Neural progenitor cell (in vitro differentiated cells): ENCODE measurements at regions not wholly inside any gene's neighbourhood (a gene's known extent, or its start where the extent isn't known, plus 50 kb on each side); places are given as distances from the start of the nearest gene placed in this dataset.

Experiments used
- DNase-seq: peaks from one replicate; pipeline ENCODE4 v3.0.0-alpha.2; 2016; ENCODE audit warnings: low spot score
- H2AFZ ChIP-seq: fragments of 200-600 bp; sonication (generic); replicated peaks from 2 replicates; pipeline ENCODE4 v1.6.1; 2016; ENCODE audit warnings: antibody characterized with exemption
- H3F3A ChIP-seq: fragments of 200-600 bp; sonication (generic); 2 replicates; pipeline ENCODE4 v1.6.1; 2016; ENCODE audit warnings: antibody characterized with exemption, low read depth
- H3K27ac ChIP-seq: fragments of 200-600 bp; sonication (generic); 2 replicates; pipeline ENCODE4 v1.5.1; 2016; ENCODE audit warnings: mild to moderate bottlenecking
- H3K27me3 ChIP-seq: fragments of 200-600 bp; sonication (generic); 2 replicates; pipeline ENCODE4 v1.6.1; 2016; ENCODE audit warnings: mild to moderate bottlenecking, moderate library complexity
- H3K36me3 ChIP-seq: fragments of 200-600 bp; sonication (generic); 2 replicates; pipeline ENCODE4 v1.5.1; 2016
- H3K4me1 ChIP-seq: fragments of 200-600 bp; sonication (generic); 2 replicates; pipeline ENCODE4 v1.6.1; 2016; ENCODE audit warnings: mixed run types
- H3K4me2 ChIP-seq: fragments of 200-600 bp; sonication (generic); 2 replicates; pipeline ENCODE4 v1.6.1; 2016
- H3K4me3 ChIP-seq: fragments of 200-600 bp; sonication (generic); 2 replicates; pipeline ENCODE4 v1.5.1; 2016
- H3K79me2 ChIP-seq: fragments of 200-600 bp; sonication (generic); 2 replicates; pipeline ENCODE4 v1.6.1; 2016; ENCODE audit warnings: low read depth
- H3K9ac ChIP-seq: fragments of 200-600 bp; sonication (generic); 2 replicates; pipeline ENCODE4 v1.6.1; 2016
- H3K9me3 ChIP-seq: fragments of 200-600 bp; sonication (generic); 2 replicates; pipeline ENCODE4 v1.5.1; 2016; ENCODE audit warnings: low read depth
- H4K20me1 ChIP-seq: fragments of 200-600 bp; sonication (generic); 2 replicates; pipeline ENCODE4 v1.6.1; 2016; ENCODE audit warnings: low read depth
- H3K27ac Mint-ChIP-seq: 3 replicates; pipeline ENCODE4 v1.8.0; 2021; ENCODE audit warnings: mixed read lengths
- H3K27me3 Mint-ChIP-seq: 2 replicates; pipeline ENCODE4 v1.8.0; 2022; ENCODE audit warnings: low read depth, mild to moderate bottlenecking, inconsistent platforms, moderate library complexity, mixed read lengths; ENCODE audit not compliant: insufficient read depth
- H3K36me3 Mint-ChIP-seq: 3 replicates; pipeline ENCODE4 v1.8.0; 2021; ENCODE audit warnings: mixed read lengths
- H3K4me1 Mint-ChIP-seq: 3 replicates; pipeline ENCODE4 v1.8.0; 2021; ENCODE audit warnings: mixed read lengths
- H3K4me3 Mint-ChIP-seq: 3 replicates; pipeline ENCODE4 v1.8.0; 2021; ENCODE audit warnings: mild to moderate bottlenecking, moderate library complexity, mixed read lengths
- H3K9me3 Mint-ChIP-seq: 3 replicates; pipeline ENCODE4 v1.8.0; 2020; ENCODE audit warnings: mixed read lengths
- EZH2 ChIP-seq: fragments of 200-600 bp; sonication (generic); IDR thresholded peaks from 2 replicates; pipeline ENCODE4 v1.6.1; 2017; ENCODE audit warnings: antibody characterized with exemption, mild to moderate bottlenecking, moderate library complexity
- EZH2phosphoT487 ChIP-seq: fragments of 200-600 bp; sonication (generic); IDR thresholded peaks from 2 replicates; pipeline ENCODE4 v1.6.1; 2017; ENCODE audit warnings: antibody characterized with exemption
- TF ChIP-seq, protein P1 (sequence below): fragments of 200-600 bp; sonication (generic); IDR thresholded peaks from 2 replicates; pipeline ENCODE4 v1.5.1; 2017; ENCODE audit warnings: antibody characterized with exemption, mild to moderate bottlenecking

DNA sequence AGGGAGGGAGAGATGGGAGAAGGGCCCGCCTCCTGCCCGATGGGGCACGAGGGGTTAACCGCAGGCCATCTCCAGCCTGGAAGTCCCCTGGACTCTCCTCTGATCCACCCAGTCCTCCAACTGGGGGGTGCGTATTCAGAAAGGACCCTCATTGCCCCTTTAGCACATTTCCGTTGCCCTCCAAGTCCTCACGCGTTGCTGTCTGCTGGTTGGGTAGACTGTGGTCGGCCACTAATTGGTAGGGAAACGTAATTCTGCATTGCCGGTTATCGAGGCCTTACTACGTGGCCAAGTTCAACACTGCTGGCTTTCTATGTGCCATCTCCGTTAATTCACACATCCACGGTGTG is 103.4 kb downstream of the FOXL1 start:
- Histone ChIP-seq H3K27me3 (no peaks in the 10 kb centered on the region), H3K4me3 (no peak overlapping the region), H4K20me1 (no peaks in the 10 kb centered on the region), H3K36me3 (no peaks in the 10 kb centered on the region), H3K9me3 (no peaks in the 10 kb centered on the region), H3K79me2 (no peaks in the 10 kb centered on the region), H3K4me2 (no peak overlapping the region), H3K4me1 (no peaks in the 10 kb centered on the region), H3F3A (no peaks in the 10 kb centered on the region), H2AFZ (no peak overlapping the region), H3K9ac (no peak overlapping the region), H3K27ac (no peak overlapping the region)
- Mint-ChIP-seq H3K27me3 (peaks cover 8% of the 10 kb centered on the region), H3K4me3 (no peak overlapping the region), H3K36me3 (no peaks in the 10 kb centered on the region), H3K4me1 (no peaks in the 10 kb centered on the region), H3K9me3 (peaks cover 8% of the 10 kb centered on the region), H3K27ac (no peak overlapping the region)
- TF ChIP-seq EZH2phosphoT487: no peak
- no peak for TF ChIP-seq EZH2
- TF ChIP-seq, protein P1, sequence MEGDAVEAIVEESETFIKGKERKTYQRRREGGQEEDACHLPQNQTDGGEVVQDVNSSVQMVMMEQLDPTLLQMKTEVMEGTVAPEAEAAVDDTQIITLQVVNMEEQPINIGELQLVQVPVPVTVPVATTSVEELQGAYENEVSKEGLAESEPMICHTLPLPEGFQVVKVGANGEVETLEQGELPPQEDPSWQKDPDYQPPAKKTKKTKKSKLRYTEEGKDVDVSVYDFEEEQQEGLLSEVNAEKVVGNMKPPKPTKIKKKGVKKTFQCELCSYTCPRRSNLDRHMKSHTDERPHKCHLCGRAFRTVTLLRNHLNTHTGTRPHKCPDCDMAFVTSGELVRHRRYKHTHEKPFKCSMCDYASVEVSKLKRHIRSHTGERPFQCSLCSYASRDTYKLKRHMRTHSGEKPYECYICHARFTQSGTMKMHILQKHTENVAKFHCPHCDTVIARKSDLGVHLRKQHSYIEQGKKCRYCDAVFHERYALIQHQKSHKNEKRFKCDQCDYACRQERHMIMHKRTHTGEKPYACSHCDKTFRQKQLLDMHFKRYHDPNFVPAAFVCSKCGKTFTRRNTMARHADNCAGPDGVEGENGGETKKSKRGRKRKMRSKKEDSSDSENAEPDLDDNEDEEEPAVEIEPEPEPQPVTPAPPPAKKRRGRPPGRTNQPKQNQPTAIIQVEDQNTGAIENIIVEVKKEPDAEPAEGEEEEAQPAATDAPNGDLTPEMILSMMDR: no peak
- DNase-seq: no peak

DNA sequence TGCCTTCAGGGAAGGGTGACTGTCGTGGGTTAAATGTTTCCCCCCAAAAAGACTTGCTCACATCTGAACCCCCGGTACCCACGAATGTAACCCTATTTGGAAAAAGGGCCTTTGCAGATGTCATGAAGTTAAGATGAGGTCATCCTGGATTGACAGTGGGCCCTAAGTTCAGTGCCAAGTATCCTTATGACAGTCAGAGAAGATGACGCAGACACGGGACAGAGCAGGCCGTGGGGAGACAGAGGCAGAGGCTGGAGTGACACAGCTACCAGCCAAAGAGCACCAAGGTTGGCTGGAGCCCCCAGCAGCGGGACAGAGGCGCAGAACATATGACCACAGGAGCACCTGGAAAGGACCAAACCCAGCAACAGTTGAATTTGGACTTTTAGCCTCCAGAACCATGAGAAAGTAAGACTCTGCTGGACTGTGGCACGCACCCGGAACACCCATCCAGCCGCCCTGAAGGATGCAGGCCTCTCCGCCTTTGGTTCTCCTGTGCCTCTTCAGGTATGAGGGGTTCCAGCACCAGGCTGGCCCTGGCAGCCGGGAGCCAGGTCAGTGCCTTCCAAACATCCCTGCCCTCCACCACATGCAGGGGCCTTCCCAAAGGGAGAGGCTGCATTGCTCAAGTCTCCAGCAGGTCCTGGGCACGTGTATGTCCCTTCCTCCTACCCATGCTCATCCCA is 104.0 kb downstream of the FOXL1 start:
- no peaks in the 10 kb centered on the region for H3K36me3 ChIP-seq
- Mint-ChIP-seq H3K36me3 (no peaks in the 10 kb centered on the region), H3K27me3 (peaks cover 8% of the 10 kb centered on the region), H3K27ac (no peak overlapping the region), H3K4me1 (no peaks in the 10 kb centered on the region), H3K4me3 (no peak overlapping the region), H3K9me3 (peaks cover 8% of the 10 kb centered on the region)
- no peak for DNase-seq
- H3K27ac ChIP-seq: no peak overlapping the region
- no peaks in the 10 kb centered on the region for H3F3A ChIP-seq
- no peaks in the 10 kb centered on the region for H3K9me3 ChIP-seq
- no peak overlapping the region for H3K4me2 ChIP-seq
- no peaks in the 10 kb centered on the region for H3K79me2 ChIP-seq
- TF ChIP-seq EZH2phosphoT487 (no peak), EZH2 (no peak)
- TF ChIP-seq, protein P1: no peak
- H3K9ac ChIP-seq: no peak overlapping the region
- no peak overlapping the region for H2AFZ ChIP-seq
- H3K4me1 ChIP-seq: no peaks in the 10 kb centered on the region
- no peak overlapping the region for H3K4me3 ChIP-seq
- H3K27me3 ChIP-seq: no peaks in the 10 kb centered on the region
- no peaks in the 10 kb centered on the region for H4K20me1 ChIP-seq

DNA sequence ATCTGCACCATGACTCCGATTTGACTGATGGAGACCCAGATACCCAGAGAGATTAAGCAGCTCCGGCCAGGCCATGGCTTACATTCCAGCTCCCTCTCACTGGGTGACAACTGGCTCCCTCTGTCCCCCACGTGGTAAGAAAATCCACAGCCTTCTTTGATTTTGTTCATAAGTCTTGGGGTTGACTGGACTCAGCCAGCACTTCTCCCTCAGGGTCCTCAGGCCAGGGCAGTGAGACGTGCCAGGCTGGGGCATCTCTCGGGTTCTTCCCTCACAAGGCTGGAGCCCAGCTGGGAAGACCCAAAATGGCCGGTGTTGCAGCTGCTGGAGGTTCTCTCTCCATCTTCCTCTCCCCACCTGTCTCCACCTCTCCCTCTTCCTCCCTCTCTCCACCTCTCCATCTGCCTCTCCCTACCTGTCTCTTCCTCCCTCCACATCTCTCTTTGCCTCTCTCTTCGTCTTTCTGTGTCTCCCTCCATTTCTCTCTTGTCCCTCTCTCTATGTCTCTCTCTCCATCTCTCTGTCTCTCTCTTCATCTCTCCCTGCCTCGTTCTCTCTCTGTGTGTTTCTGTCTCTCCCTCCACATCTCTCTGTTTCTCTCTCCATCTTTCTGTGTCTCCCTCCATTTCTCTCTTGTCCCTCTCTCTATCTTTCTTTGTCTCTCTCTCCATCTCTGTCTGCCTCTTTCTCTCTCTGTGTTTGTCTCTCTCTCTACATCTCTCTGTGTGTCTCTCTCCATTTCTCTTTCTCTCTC is 105.3 kb downstream of the FOXL1 start:
- Histone ChIP-seq H3K4me2 (no peak overlapping the region), H3K79me2 (no peaks in the 10 kb centered on the region), H3F3A (no peaks in the 10 kb centered on the region), H3K27me3 (no peaks in the 10 kb centered on the region), H4K20me1 (no peaks in the 10 kb centered on the region), H3K9me3 (no peaks in the 10 kb centered on the region), H3K36me3 (no peaks in the 10 kb centered on the region), H3K9ac (no peak overlapping the region), H3K4me3 (no peak overlapping the region), H3K4me1 (no peaks in the 10 kb centered on the region), H3K27ac (no peak overlapping the region), H2AFZ (no peak overlapping the region)
- no peaks in the 10 kb centered on the region for H3K4me1 Mint-ChIP-seq
- H3K27me3 Mint-ChIP-seq: peaks cover 8% of the 10 kb centered on the region
- no peak for DNase-seq
- H3K4me3 Mint-ChIP-seq: no peak overlapping the region
- H3K9me3 Mint-ChIP-seq: peaks cover 8% of the 10 kb centered on the region
- no peak for TF ChIP-seq EZH2phosphoT487
- TF ChIP-seq EZH2: no peak
- TF ChIP-seq, protein P1: no peak
- H3K27ac Mint-ChIP-seq: no peak overlapping the region
- H3K36me3 Mint-ChIP-seq: no peaks in the 10 kb centered on the region
